Left lobe of liver (tissue), 2 donors: ENCODE measurements at regions not wholly inside any gene's neighbourhood (a gene's known extent, or its start where the extent isn't known, plus 50 kb on each side); places are given as distances from the start of the nearest gene placed in this dataset.
"Not testable (repeated sequence)": the region's sequence is repeated elsewhere in the genome, so short reads cannot be mapped to it uniquely, and the experiment has no call there.

Source experiments
- ATAC-seq: fragments of 200-7000 bp; cut with Tn5 transposase; one replicate; pipeline ENCODE4 v1.9.1; 2020; ENCODE audit warnings: mild to moderate bottlenecking, moderate library complexity
- DNase-seq: peaks from one replicate; pipeline ENCODE4 v3.0.0-alpha.2; 2020; ENCODE audit warnings: low spot score
- donor health status: DM: no; HTN: no; CAD: no; lungs with moderate emphysema.
- donor health status: DM: no; HTN: yes; CAD: no.

GRCh38 chr3:72032441-72033135 is 247.6 kb upstream of the PROK2 start:
- no peak for DNase-seq
- no peak for ATAC-seq

DNA sequence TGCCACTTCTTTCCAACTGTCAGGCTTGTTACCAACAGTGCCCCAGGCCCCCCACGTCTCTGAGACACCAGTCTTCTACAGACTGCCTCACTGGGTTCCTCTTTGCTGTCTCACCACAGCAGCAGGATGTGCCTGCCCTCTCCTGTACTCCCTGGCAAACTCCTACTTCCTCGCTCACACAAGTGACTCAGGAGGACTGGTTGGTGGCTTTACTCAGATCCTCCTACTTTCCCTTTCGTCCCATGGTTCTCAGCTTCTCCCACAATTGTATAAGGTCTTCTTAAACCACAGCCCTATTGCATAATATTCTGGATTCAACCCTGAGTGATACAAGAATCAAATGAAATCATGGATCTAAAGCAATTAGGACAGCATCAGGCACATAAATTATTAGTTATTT is 246.6 kb upstream of the PROK2 start:
- peak; percentile 55 for ATAC-seq
- DNase-seq, result no peak

DNA sequence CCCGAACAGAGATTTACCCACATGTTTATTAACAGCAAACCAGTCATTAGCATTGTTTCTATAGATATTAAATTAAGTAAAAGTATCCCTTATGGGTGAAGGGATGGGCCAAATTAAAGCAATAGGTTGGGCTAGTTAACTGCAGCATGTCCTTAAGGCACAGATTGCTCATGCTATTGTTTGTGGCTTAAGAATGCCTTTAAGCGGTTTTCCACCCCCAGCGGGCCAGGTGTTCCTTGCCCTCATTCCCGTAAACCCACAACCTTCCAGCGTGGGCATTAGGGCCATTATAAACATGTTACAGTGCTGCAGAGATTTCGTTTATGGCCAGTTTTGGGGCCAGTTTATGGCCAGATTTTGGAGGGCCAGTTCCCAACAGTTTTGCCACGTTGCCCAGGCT is 245.3 kb upstream of the PROK2 start:
- ATAC-seq, DNase-seq: not testable (repeated sequence)

- not testable (repeated sequence) for ATAC-seq, DNase-seq
Measured at GRCh38 chr3:72028726-72029125, 243.8 kb upstream of the PROK2 start.

- not testable (repeated sequence) for ATAC-seq, DNase-seq
Measured at GRCh38 chr3:72028307-72028706, 243.4 kb upstream of the PROK2 start.

DNA sequence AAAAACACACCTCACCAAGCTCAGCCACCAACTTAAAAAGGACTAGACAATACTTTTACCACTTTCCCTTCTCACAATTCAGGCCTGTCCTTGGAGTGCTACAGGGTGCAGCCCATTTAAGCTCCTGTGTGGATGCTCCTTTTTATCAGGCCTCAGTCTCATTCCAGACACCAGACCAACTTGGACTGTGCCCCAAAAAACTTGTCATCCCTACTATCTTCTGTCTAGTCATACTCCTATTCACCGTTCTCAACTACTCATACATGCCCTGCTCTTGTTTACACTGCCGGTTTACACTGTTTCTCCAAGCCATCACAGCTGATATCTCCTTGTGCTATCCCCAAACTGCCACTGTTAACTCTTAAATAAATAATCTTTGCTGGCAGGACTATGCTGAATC is 242.8 kb upstream of the PROK2 start:
- DNase-seq, ATAC-seq: not testable (repeated sequence)

GRCh38 chr3:72022027-72022426 is 237.1 kb upstream of the PROK2 start:
- no peak for ATAC-seq
- no peak for DNase-seq

DNA sequence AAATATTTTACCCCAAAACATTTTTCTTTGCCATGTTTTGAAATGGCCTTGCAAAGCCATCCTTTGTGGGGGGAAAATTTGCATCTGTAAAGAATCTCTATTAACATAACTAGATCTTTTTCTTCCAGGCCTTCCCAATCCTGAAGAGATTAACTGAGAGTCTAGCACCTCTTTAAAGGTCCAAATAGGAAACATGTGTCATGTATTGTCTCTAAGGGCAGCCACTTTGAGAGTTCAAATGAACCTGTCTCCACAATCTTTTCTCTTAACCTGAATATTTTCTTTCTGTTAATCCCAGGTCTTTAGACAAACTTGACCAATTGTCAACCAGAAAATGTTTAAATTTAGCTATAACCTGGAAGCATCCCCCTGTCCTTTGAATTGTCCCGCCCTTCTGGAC is 236.6 kb upstream of the PROK2 start:
- ATAC-seq (no peak), DNase-seq (no peak)

DNA sequence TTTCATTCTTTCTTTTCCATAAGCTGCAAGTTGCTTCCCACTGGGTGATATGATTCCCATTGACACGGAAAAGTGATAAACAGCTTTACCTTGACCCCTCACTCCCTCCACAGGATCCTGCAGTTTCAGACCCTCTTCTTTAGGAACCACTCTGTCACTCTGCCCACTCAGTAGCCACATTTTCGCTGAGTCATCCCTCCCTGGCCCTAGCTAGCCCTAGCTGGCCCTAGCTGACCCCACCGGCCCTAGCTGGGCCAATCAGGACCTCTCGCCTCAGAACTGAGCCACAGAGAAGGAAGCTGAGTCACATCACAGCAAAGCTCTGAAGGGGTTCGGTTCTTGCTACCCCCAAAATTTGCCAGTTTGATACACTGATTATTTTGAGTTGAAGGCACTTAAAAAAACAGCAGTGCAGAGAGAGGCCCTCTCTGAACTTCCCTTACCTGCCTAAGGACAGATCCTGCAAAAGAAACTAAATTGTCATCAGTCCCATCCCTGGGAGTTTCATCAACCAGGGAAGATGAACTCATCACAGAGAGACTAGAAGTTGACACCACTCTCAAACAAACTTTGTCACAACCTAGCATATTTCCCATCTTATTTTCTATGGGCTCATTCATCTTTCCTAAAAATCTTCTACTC is 233.5 kb upstream of the PROK2 start:
- DNase-seq, result no peak
- peak; percentile 41 for ATAC-seq

DNA sequence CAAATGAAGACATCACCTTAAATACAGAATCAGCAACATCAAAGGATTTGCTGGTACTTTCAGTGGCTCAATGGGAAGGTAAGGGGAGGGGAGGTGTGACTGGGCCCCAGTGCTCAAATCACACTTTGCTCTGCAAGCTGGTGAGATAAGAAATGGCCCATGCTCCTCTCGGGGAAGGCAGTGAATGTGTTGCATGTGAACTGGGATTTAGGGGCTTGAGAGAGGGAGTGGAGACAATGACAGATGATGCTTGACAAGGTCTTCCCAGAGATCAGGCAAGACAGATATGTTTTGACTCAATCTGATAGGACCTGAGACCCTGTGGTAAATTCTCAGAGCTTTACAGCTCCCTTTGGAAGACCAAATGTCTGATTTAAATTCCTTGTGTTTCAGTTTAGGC is 233.0 kb upstream of the PROK2 start:
- ATAC-seq (no peak), DNase-seq (no peak)

DNA sequence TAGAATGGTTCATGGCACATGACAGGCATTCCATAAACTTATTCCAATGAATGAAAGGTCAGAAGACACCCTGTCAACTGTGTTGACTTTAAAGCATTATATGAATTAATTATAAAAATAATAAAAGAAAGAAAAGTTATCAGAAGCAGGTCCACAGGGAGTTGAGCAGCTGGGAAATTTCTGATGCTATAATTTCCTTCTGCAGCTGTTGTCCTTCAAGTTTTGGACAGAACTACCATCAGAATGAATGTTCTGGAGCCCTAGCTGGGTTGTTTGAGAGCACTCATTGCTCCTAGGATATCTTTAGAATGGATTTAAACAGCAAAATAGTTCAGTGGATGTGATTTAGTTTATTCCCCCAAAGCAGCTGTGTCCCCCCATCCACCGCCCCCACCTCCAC is 232.4 kb upstream of the PROK2 start:
- ATAC-seq (no peak), DNase-seq (no peak)

DNA sequence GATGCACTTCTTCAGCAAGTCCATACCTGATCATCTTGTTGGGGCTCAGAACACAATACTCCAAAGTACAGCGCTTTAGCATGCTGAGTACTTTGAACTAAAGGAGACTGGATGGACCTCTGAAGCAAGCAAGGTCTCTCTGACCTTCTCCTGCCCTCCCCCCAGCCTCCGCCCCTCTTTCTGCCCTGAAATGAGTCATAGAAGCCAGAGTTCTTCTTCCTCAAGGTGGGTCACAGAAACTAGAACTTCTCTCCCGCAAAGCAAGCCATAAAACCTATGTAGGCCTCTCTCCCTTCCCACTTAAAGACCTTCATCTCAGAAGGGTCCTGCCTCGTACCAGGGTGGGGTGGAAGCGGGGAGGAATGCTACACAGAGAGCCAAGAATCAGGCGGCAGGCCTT is 230.5 kb upstream of the PROK2 start:
- ATAC-seq, result no peak
- DNase-seq, result no peak

GRCh38 chr3:72013084-72013483 is 228.1 kb upstream of the PROK2 start:
- no peak for DNase-seq

GRCh38 chr3:72012363-72012762 is 227.4 kb upstream of the PROK2 start:
- DNase-seq, result no peak
- no peak for ATAC-seq

More at GRCh38 chr3:72013084-72013483, 228.1 kb upstream of the PROK2 start:
- no peak for ATAC-seq

- DNase-seq (no peak), ATAC-seq (no peak)
Measured at GRCh38 chr3:72011485-72011884, 226.5 kb upstream of the PROK2 start.

DNA sequence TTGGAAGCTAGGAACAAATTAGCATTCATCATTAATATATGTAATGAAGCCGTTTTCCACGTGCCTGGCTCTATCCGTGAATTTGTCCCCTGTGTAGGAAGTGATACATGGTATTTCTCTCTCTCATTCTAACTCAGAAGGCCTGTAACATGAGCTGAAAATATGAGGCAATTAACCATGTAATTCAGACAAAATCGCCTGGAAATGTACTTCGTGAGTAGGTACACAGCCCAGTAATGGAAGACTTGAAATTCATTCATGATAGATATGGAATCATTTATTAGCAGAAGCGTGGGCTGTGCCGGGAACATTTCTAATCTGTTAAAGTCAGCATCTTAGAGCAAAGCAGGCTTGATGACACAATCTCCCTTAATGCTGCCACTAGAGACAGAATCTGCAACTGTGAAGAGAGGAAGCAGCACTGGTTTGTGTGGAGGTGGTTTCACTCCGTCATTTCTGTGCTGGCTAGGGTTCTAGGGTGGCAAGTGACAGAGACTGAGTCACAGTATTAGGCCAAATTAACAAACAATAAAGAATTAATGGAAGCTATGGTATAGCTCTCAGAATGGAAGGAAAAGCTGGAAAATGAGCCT is 225.0 kb upstream of the PROK2 start:
- ATAC-seq (peak; percentile 26), DNase-seq (no peak)

- no peak for ATAC-seq
- DNase-seq, result no peak
Measured at GRCh38 chr3:72008226-72008996, 223.5 kb upstream of the PROK2 start.

- no peak for DNase-seq
- ATAC-seq, result no peak
Measured at GRCh38 chr3:72006631-72007556, 221.9 kb upstream of the PROK2 start.

DNA sequence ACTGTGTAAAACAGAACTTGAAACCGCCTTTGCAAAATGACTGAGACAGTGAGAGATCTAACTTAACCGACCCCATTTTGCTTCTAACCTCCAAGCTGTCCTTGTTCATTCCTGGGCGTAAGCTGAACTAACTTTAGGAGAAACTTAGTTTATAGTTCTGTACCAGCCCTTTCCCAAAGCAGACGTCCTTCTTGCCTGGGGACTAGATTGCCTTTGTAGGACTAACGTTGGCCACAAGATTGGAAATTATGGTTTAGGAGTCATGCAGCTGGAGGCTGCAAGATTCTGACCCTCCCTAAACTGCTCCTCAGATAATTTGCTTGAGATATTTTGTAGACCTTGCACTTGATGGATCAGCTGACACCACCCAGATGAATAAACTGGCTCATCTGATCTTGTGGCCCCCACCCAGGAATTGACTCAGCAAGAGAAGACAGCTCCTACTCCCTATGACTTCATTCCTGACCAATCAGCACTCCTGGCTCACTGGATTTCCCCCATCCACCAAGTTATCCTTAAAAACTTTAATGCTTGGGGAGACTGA is 219.9 kb upstream of the PROK2 start:
- no peak for ATAC-seq

DNA sequence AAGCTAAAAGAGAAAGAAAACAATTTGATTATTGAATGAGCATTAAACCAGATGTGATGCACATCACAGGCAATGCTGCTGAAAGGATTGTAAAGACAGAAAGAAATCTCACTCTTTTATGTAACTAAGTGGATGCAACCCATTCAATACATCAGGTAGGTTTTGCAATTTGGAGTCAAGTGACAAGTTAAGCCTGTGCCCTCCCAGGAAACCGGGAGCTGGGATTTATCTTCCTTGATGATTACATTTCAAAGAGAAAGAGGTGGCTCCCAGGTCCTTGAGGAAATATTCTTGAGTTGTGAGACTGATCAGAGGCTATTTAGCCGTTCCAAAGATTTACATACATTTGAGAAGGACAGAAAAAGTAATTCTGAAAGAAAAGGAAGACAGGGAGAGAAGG is 219.0 kb upstream of the PROK2 start:
- ATAC-seq (no peak), DNase-seq (no peak)

More for the DNA sequence above, 219.9 kb upstream of the PROK2 start:
- no peak for DNase-seq
